HUES48 (cell line): ENCODE measurements at regions not wholly inside any gene's neighbourhood (a gene's known extent, or its start where the extent isn't known, plus 50 kb on each side); places are given as distances from the start of the nearest gene placed in this dataset.
A peak's percentile ranks its signal among the peaks of the same experiment; 100 is the strongest.

ENCODE experiments used
- H3K27ac ChIP-seq: one replicate; pipeline ENCODE4 v1.7.0; 2013; ENCODE audit warnings: low read depth, low read length, inconsistent platforms
- H3K27me3 ChIP-seq: 2 replicates; pipeline ENCODE4 v1.6.1; 2013; ENCODE audit warnings: mild to moderate bottlenecking, low read length; ENCODE audit not compliant: control insufficient read depth, insufficient read depth
- H3K36me3 ChIP-seq: 2 replicates; pipeline ENCODE4 v1.6.1; 2013; ENCODE audit warnings: low read length; ENCODE audit not compliant: control insufficient read depth, insufficient read depth
- H3K4me1 ChIP-seq: 2 replicates; pipeline ENCODE4 v1.6.1; 2013; ENCODE audit warnings: mild to moderate bottlenecking, low read length; ENCODE audit not compliant: control insufficient read depth, insufficient read depth
- H3K4me3 ChIP-seq: 2 replicates; pipeline ENCODE4 v1.5.1; 2013; ENCODE audit warnings: mild to moderate bottlenecking, low read depth, low read length
- H3K9ac ChIP-seq: 2 replicates; pipeline ENCODE4 v1.6.1; 2013; ENCODE audit warnings: mild to moderate bottlenecking, low read depth, low read length, moderate library complexity
- H3K9me3 ChIP-seq: 2 replicates; pipeline ENCODE4 v1.6.1; 2013; ENCODE audit warnings: low read length; ENCODE audit not compliant: control insufficient read depth, insufficient read depth

DNA sequence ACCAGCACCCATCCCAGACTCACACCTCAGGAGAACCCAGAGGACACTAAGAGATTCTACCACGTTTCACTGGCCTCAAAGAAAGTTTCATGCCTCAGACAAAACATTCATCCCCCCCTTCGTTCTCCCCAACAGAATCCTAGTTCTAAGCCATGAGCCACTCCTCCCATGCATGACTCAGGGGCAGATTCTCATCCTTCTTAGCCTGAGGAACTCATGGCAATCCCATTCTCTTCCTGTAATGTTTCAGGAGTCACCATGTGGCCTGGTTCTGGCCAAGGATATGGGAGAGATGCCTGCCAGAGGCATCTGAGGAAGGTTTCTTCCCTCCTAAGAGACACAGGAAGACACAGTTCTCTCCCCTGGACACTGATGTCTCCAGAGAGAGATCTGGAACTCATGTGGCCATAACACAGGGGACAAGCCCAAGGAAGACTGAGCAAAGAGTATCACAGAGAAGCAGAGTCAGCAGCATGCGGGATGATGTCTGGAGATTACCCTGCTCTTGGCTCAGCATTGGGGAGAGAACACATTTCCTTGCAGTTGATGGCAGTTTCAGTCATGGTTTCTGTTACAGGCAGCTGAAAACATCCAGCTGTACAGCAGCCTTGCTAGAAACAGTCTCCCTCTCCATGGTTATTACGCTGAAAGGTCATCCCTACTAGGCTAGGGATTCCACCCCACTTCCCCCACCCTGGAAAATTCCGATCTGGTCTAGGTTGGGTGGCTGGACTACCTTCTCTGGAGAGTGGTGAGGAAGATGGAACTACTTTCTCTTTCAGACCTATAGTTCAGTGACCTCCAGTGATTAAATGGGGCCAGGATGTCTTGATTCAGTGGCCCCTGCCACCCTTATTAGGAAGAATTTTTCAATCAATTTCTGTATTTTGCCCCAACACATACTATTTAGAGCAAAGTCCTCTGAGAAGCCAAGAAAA, 115.4 kb downstream of the ZNF608 start:
- Histone ChIP-seq H3K4me1 (peaks cover 22% of the 10 kb centered on the region), H3K9ac (no peak overlapping the region), H3K27me3 (no peaks in the 10 kb centered on the region)

DNA sequence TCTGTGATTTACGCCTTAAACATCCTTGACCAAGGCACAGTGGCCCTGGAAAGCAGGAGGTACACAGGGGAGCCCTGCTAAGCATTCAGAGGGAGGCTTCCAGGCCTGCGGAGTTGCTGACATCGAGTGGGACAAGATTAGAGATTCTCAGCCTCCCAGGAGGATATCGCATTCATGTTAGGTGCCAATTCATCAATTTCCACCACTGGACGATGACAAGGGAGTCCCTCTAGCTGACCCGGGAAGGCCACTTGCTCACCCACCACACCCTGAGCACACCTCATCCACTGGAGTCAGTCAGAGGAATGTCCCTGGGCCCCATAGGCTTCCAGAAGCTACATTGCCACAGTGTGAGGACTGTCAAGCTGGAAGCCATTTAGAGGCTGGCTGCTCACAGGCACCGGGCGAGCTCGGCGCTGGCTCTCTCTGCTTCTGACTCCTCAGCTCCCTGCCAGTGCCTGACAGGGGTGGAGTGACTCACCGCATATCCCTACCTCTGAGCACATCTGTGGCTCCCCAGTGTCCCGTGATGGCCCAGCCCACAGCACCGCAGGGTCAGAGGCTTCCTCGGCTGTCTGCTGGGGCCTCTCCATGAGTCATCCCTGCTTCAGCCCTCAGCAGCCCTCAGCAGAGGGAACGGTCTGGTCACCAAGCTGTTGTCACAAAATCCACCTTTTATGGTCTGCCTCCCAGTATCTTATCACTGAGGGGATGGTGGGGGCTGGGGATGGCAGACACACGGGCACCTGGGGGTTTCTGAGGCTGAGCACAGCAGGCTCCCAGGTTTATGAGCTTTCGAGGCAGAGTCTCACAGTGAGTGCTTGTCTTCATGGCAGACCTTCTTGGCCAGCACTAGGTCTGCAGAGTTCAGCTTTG, 117.5 kb downstream of the ZNF608 start:
- no peaks in the 10 kb centered on the region for H3K27me3 ChIP-seq
- H3K4me3 ChIP-seq: no peak overlapping the region
- no peak overlapping the region for H3K9ac ChIP-seq
- H3K9me3 ChIP-seq: no peaks in the 10 kb centered on the region
- peaks cover 5% of the 10 kb centered on the region; the same call in 1 of the 2 replicates for H3K36me3 ChIP-seq
- H3K4me1 ChIP-seq: 0 out of 2 replicates have a peak, but pooled peaks cover 5% of the 10 kb centered on the region
- peak overlapping the region; percentile 84 for H3K27ac ChIP-seq

More for the DNA sequence above, 115.4 kb downstream of the ZNF608 start:
- H3K9me3 ChIP-seq: no peaks in the 10 kb centered on the region
- H3K27ac ChIP-seq: no peak overlapping the region
- H3K36me3 ChIP-seq: peaks cover 17% of the 10 kb centered on the region
- H3K4me3 ChIP-seq: no peak overlapping the region

DNA sequence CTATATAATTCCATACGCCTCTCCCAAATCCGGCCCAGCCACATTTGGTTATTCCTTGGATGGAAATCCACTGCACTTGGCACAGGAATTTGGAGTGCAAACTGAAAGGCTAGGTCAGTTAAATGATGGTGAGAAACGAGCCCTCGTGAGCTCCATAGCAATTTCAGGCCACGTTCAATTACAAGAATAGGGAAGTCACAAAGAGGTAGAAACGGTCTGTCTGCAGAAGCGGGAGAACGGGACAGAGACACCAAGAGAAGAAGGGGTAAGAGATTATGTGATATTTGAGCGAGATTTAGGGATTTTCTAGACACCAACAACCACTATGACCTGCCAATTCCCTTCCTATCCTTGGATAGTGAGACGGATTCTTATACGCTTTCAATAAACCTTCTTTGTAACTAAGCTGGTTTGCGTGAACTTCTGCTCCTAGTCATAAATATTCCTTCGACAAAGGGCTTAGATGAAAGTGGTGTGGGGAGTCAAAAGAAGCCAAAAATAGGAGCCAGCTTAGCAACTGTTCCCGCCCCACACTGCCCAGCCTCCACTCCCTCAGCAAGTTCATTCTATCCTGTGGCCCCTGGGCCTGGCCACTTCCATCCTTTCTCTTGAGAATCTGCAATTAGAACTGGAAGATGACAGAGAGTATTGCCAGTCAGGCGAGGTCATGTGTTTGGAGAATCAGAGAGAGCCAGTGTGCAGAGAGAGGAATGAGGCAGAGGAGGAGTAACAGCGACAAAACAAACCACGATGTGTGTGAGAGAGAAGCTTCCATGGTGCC, 118.4 kb downstream of the ZNF608 start:
- Histone ChIP-seq H3K27ac (no peak overlapping the region), H3K9me3 (no peaks in the 10 kb centered on the region), H3K4me1 (0 out of 2 replicates have a peak, but pooled peaks cover 5% of the 10 kb centered on the region), H3K9ac (no peak overlapping the region), H3K27me3 (no peaks in the 10 kb centered on the region), H3K4me3 (no peak overlapping the region), H3K36me3 (no peaks in the 10 kb centered on the region)

DNA sequence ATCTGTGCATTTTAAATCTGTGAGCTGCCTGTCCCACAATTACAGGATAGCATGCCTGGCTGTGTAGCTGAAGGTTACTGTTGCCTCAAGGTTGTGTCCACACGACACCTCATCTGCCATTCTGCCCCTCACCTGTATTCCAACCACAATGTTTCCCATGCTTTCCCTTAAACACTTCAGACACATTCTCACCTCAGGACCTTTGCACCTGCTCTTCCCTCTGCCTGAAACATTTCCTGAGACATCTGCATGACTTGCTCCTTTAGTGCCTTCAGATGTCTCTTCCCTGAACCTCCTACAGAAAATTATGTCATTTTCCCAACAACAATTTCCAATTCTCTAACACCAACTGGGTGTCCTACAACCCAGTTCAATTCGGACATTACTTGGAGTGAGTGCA, 120.4 kb downstream of the ZNF608 start:
- no peak overlapping the region for H3K27ac ChIP-seq
- H3K9ac ChIP-seq: no peak overlapping the region
- no peaks in the 10 kb centered on the region for H3K9me3 ChIP-seq
- H3K36me3 ChIP-seq: no peaks in the 10 kb centered on the region
- no peaks in the 10 kb centered on the region for H3K27me3 ChIP-seq
- 0 out of 2 replicates have a peak, but pooled peaks cover 5% of the 10 kb centered on the region for H3K4me1 ChIP-seq
- no peak overlapping the region for H3K4me3 ChIP-seq

DNA sequence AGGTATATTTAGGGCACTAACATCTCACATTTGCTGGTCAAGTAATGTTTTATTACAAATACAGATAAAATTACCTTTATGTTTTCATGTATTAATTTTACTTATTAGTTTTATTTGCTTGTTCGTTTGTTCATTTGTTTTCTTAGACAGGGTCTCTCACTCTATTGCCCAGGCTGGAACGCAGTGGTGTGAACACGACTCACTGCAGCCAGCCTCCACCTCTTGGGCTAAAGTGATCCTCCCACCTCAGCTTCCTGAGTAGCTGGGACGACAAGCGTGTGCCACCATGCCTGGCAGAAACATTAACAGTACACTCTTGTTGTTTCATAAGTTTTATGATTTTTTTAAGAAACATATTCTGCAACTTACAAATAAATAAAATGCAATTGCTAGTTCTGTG, 123.2 kb downstream of the ZNF608 start:
- no peak overlapping the region for H3K4me3 ChIP-seq
- H3K36me3 ChIP-seq: no peaks in the 10 kb centered on the region
- H3K27me3 ChIP-seq: no peaks in the 10 kb centered on the region
- no peak overlapping the region for H3K9ac ChIP-seq
- no peaks in the 10 kb centered on the region for H3K4me1 ChIP-seq
- H3K9me3 ChIP-seq: no peaks in the 10 kb centered on the region
- no peak overlapping the region for H3K27ac ChIP-seq

DNA sequence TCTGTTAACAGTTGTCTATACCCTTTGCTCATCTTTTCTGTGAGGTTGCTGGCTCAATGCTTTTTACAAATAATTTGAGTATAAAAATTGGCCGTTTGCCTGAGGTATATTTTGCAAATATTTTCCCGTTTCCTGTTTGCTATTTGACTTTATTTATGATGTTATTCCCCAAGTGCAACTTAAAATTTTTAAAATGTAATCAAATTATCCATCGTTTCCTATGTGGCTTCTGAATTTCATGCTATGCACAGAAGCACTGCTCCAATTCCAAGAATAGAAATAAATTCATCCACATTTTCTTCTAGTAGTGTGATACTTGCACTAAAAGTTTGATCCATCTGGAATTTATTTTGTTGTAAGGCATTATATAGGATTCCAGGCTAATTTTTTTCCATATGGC, 123.6 kb downstream of the ZNF608 start:
- no peaks in the 10 kb centered on the region for H3K36me3 ChIP-seq
- no peak overlapping the region for H3K4me3 ChIP-seq
- no peaks in the 10 kb centered on the region for H3K27me3 ChIP-seq
- H3K9me3 ChIP-seq: no peaks in the 10 kb centered on the region
- H3K9ac ChIP-seq: no peak overlapping the region
- no peak overlapping the region for H3K27ac ChIP-seq
- no peaks in the 10 kb centered on the region for H3K4me1 ChIP-seq

DNA sequence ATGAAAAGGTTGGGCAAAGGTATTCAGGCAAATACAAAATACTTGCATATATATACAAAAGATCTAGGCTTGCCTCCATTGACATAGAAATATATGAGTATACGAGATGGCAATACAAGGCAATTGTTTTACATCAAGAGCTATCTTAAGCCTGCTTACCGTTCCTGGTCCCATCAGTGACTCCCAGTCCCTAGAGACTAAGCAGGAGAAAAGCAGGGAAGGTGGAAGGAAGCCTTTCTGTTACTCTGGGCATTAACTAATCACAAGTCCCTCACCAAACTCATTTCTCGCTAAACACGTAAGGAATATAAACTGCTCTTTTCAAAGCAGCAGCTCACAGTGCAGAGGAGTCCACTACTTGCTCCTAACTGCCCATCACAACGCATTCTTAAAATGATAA, 125.2 kb downstream of the ZNF608 start:
- Histone ChIP-seq H3K36me3 (no peaks in the 10 kb centered on the region), H3K9ac (no peak overlapping the region), H3K27me3 (no peaks in the 10 kb centered on the region), H3K4me1 (no peaks in the 10 kb centered on the region), H3K4me3 (no peak overlapping the region), H3K27ac (no peak overlapping the region), H3K9me3 (no peaks in the 10 kb centered on the region)

DNA sequence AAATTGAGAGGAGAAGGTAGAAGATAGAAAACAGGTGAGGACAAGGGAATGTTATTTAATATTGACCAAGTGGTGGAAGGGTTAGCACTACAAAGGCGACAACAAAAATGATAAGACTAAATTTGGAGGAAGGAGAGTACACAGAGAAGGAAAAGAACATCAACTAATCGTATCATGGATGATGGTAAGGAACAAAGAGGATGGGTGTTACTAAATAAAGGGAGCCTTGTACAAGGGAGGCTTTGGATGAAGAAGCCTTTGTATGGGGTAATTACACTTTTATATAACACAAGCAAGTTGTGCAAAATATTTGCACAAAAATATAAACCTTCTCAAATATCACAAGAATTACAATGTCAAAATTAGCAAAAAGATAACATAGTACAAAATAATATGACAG, 125.7 kb downstream of the ZNF608 start:
- no peaks in the 10 kb centered on the region for H3K4me1 ChIP-seq
- H3K9ac ChIP-seq: no peak overlapping the region
- H3K9me3 ChIP-seq: no peaks in the 10 kb centered on the region
- no peaks in the 10 kb centered on the region for H3K27me3 ChIP-seq
- no peak overlapping the region for H3K4me3 ChIP-seq
- no peak overlapping the region for H3K27ac ChIP-seq
- H3K36me3 ChIP-seq: no peaks in the 10 kb centered on the region

DNA sequence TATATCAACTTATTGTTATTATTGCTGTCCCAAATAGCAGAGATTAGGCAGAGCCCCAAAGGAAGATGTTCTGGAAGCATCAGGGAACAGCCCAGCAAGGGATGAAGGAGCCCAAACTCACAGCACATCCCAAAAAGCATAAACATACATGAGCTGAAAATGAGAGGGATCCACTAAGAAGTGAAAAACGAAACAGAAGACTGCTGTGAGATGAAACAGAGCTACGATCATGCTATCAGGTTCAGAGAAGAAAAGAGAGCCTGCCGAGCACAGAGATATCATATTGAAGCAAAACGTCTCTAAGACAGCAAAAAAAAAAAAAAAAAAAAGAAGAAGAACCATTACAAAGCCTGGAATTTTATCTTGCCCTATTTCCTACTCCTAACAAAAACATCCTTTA, 127.3 kb downstream of the ZNF608 start:
- H3K4me3 ChIP-seq: no peak overlapping the region
- no peaks in the 10 kb centered on the region for H3K4me1 ChIP-seq
- H3K27ac ChIP-seq: no peak overlapping the region
- H3K27me3 ChIP-seq: no peaks in the 10 kb centered on the region
- no peaks in the 10 kb centered on the region for H3K36me3 ChIP-seq
- no peak overlapping the region for H3K9ac ChIP-seq
- H3K9me3 ChIP-seq: no peaks in the 10 kb centered on the region

DNA sequence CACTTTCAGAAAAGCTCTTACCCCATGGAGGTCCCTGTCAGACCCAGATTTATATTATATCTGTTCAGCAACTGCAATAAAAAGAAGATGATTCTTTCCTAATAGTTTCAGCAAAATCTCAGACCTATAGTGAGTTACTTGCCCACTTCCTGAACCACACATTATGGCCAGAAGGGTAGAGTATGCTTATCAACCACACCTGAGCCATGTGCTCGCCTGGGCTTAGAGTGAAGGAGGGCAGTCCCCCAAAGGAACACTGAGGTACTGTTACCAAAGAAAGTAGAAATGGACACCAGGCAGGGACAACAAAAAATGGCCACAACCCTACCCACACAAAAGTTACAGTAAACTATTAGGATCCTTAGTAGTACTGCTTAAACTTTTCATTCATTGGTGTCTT, 128.7 kb downstream of the ZNF608 start:
- no peak overlapping the region for H3K4me3 ChIP-seq
- H3K9me3 ChIP-seq: no peaks in the 10 kb centered on the region
- no peaks in the 10 kb centered on the region for H3K36me3 ChIP-seq
- no peaks in the 10 kb centered on the region for H3K4me1 ChIP-seq
- H3K27ac ChIP-seq: no peak overlapping the region
- no peak overlapping the region for H3K9ac ChIP-seq
- no peaks in the 10 kb centered on the region for H3K27me3 ChIP-seq
